ENCODE measurements at regions not wholly inside any gene's neighbourhood (a gene's known extent, or its start where the extent isn't known, plus 50 kb on each side); places are given as distances from the start of the nearest gene placed in this dataset.

DNA sequence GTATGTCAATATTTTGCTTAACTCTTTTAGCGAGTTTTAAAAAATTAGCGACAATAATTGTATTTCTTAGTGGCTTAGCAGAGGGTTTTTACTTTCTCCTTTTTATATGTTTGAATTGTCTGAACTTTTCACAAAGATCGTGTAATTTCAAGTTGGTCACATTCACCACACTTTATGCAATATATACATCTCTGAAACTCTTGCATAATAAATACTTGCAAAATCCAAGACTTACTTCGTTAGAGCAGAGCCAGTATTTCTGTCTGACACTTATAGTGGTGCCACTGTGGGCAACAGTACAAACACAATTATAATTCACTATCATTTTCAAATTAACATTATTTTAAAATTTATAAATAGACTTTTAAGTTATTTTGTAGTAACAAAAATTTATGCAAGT is 62.0 kb downstream of the SUCNR1 start:
- Histone ChIP-seq H4K91ac (replicated peaks; ENCODE audit: insufficient read length, low read length) (no peak overlapping the region), H2BK15ac (ENCODE audit: low read length) (no peak overlapping the region), H3K9me3 (ENCODE audit: insufficient read depth in 2 of 2, low read depth in 1 of 2, low read length in 1 of 2) (no peaks in the 10 kb centered on the region), H4K20me1 (replicated peaks in 1 of 2; ENCODE audit: control insufficient read depth in 1 of 2, insufficient read depth in 2 of 2, low read length in 2 of 2) (no peaks in the 10 kb centered on the region), H3K4me1 (replicated peaks in 1 of 4; ENCODE audit: control insufficient read depth in 3 of 4, insufficient read depth in 4 of 4, low read length in 3 of 4) (no peaks in the 10 kb centered on the region), H3K79me1 (ENCODE audit: low read depth, low read length) (no peaks in the 10 kb centered on the region), H2BK5ac (ENCODE audit: low read depth, low read length) (no peak overlapping the region), H3K23me2 (ENCODE audit: low read depth, low read length) (no peaks in the 10 kb centered on the region), H3K14ac (ENCODE audit: insufficient read length) (no peak overlapping the region), H4K5ac (ENCODE audit: insufficient read length, low read depth, low read length) (no peak overlapping the region), H3K27me3 (replicated peaks in 1 of 4; ENCODE audit: control insufficient read depth in 3 of 4, extremely low read depth in 1 of 4, insufficient read depth in 3 of 4, low read length in 3 of 4) (no peaks in the 10 kb centered on the region), H4K8ac (ENCODE audit: extremely low read depth, insufficient read depth, low read length) (no peak overlapping the region), H2BK120ac (replicated peaks; ENCODE audit: low read depth, low read length) (no peak overlapping the region), H2BK20ac (ENCODE audit: low read length) (no peak overlapping the region), H3K27ac (ENCODE audit: low read depth, low read length) (no peak overlapping the region), H3K56ac (replicated peaks; ENCODE audit: insufficient read length, low read depth, low read length) (no peak overlapping the region), H2AFZ (ENCODE audit: low read length) (no peak overlapping the region), H3K9ac (replicated peaks in 1 of 4; ENCODE audit: extremely low read depth in 1 of 4, low read depth in 3 of 4, low read length in 3 of 4) (no peak overlapping the region), H3K4ac (replicated peaks; ENCODE audit: insufficient read length, low read depth, low read length) (no peak overlapping the region), H3K4me2 (ENCODE audit: insufficient read depth in 1 of 2, low read depth in 2 of 2, low read length in 2 of 2) (no peak overlapping the region), H3K36me3 (ENCODE audit: control insufficient read depth in 2 of 4, insufficient read depth in 4 of 4, low read length in 3 of 4) (no peaks in the 10 kb centered on the region), H3K23ac (ENCODE audit: insufficient read length) (no peak overlapping the region), H2BK12ac (ENCODE audit: low read depth, low read length) (no peak overlapping the region), H3K4me3 (ENCODE audit: extremely low read depth in 1 of 4, insufficient read depth in 2 of 4, low read depth in 3 of 4, low read length in 4 of 4) (no peak overlapping the region), H3K18ac (ENCODE audit: extremely low read depth, low read length) (no peak overlapping the region), H3K79me2 (ENCODE audit: control insufficient read depth in 1 of 2, insufficient read depth in 2 of 2, low read length in 2 of 2) (no peaks in the 10 kb centered on the region), H2AK5ac (ENCODE audit: low read depth, low read length) (no peak overlapping the region)
- TF ChIP-seq, protein P1, sequence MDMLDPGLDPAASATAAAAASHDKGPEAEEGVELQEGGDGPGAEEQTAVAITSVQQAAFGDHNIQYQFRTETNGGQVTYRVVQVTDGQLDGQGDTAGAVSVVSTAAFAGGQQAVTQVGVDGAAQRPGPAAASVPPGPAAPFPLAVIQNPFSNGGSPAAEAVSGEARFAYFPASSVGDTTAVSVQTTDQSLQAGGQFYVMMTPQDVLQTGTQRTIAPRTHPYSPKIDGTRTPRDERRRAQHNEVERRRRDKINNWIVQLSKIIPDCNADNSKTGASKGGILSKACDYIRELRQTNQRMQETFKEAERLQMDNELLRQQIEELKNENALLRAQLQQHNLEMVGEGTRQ (IDR thresholded peaks at IDR 0.05; ENCODE audit: low read length) = no peak
- TF ChIP-seq SP1 (IDR thresholded peaks at IDR 0.05; ENCODE audit: low read depth, low read length) (no peak), TCF12 (IDR thresholded peaks at IDR 0.05; ENCODE audit: low read depth, low read length) (no peak), POLR2AphosphoS5 (IDR thresholded peaks at IDR 0.05; ENCODE audit: low read depth, low read length) (no peak)
- TF ChIP-seq, protein P2, sequence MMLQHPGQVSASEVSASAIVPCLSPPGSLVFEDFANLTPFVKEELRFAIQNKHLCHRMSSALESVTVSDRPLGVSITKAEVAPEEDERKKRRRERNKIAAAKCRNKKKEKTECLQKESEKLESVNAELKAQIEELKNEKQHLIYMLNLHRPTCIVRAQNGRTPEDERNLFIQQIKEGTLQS (IDR thresholded peaks at IDR 0.05; ENCODE audit: insufficient read depth, low read depth, low read length) = no peak
- ChIA-PET CTCF (ENCODE audit: partially characterized antibody) (no interaction called here), POLR2A (ENCODE audit: partially characterized antibody) (no interaction called here)
- 97% methylated on average over 4 of the region's 4 CpGs; no CpG with 5 or more reads in 1 of the 2 experiments for WGBS, 2 experiments (ENCODE audit: extremely low coverage in 1 of 2, insufficient coverage in 1 of 2, insufficient read length in 1 of 2, insufficient replicate concordance in 2 of 2, low coverage in 1 of 2, low lambda C conversion rate in 2 of 2, missing lambda C conversion rate in 1 of 2)
- no peak for FAIRE-seq
- no peak for DNase-seq (ENCODE audit: low read depth in 1 of 2, low spot score in 2 of 2)
